HG03103 (cell line): ENCODE measurements at regions not wholly inside any gene's neighbourhood (a gene's known extent, or its start where the extent isn't known, plus 50 kb on each side); places are given as distances from the start of the nearest gene placed in this dataset.
"Not testable (repeated sequence)": the region's sequence is repeated elsewhere in the genome, so short reads cannot be mapped to it uniquely, and the experiment has no call there.

ENCODE experiments used
- ATAC-seq: cut with Tn5 transposase; IDR thresholded peaks from one replicate; pipeline ENCODE4 v1.9.1; 2021; ENCODE audit warnings: low read depth; ENCODE audit not compliant: unreplicated experiment

- no peak for ATAC-seq
Observed at GRCh38 chr7:81081616-81082015, 162.8 kb upstream of the SEMA3C start.

GRCh38 chr7:81080553-81080952, 161.7 kb upstream of the SEMA3C start:
- ATAC-seq = no peak

- ATAC-seq = no peak
Observed at GRCh38 chr7:81079746-81080145, 160.9 kb upstream of the SEMA3C start.

- ATAC-seq = no peak
Observed at GRCh38 chr7:81075150-81075549, 156.3 kb upstream of the SEMA3C start.

GRCh38 chr7:81074406-81074805, 155.6 kb upstream of the SEMA3C start:
- no peak for ATAC-seq

GRCh38 chr7:81073931-81074251, 155.0 kb upstream of the SEMA3C start:
- ATAC-seq = no peak

- no peak for ATAC-seq
Observed at GRCh38 chr7:81070956-81071355, 152.1 kb upstream of the SEMA3C start.

GRCh38 chr7:81066797-81067196, 147.9 kb upstream of the SEMA3C start:
- ATAC-seq = no peak

GRCh38 chr7:81064426-81064825, 145.6 kb upstream of the SEMA3C start:
- no peak for ATAC-seq

GRCh38 chr7:81062755-81063154, 143.9 kb upstream of the SEMA3C start:
- ATAC-seq = no peak

GRCh38 chr7:81057469-81057868, 138.6 kb upstream of the SEMA3C start:
- not testable (repeated sequence) for ATAC-seq

- no peak for ATAC-seq
Observed at GRCh38 chr7:81053623-81054022, 134.8 kb upstream of the SEMA3C start.

- no peak for ATAC-seq
Observed at GRCh38 chr7:81051811-81052413, 133.1 kb upstream of the SEMA3C start.

GRCh38 chr7:81045491-81046030, 126.7 kb upstream of the SEMA3C start:
- ATAC-seq = no peak

GRCh38 chr7:81042646-81043045, 123.8 kb upstream of the SEMA3C start:
- not testable (repeated sequence) for ATAC-seq

- no peak for ATAC-seq
Observed at GRCh38 chr7:81040496-81040895, 121.6 kb upstream of the SEMA3C start.

- ATAC-seq = no peak
Observed at GRCh38 chr7:81036871-81037270, 118.0 kb upstream of the SEMA3C start.

GRCh38 chr7:81036057-81036456, 117.2 kb upstream of the SEMA3C start:
- no peak for ATAC-seq

- no peak for ATAC-seq
Observed at GRCh38 chr7:81031996-81032395, 113.1 kb upstream of the SEMA3C start.

GRCh38 chr7:81031243-81031642, 112.4 kb upstream of the SEMA3C start:
- no peak for ATAC-seq

GRCh38 chr7:81030472-81030871, 111.6 kb upstream of the SEMA3C start:
- no peak for ATAC-seq

GRCh38 chr7:81029511-81029910, 110.7 kb upstream of the SEMA3C start:
- ATAC-seq = no peak

GRCh38 chr7:81025360-81025759, 106.5 kb upstream of the SEMA3C start:
- ATAC-seq = no peak
